Suprapubic skin (tissue), 4 donors: ENCODE measurements at regions not wholly inside any gene's neighbourhood (a gene's known extent, or its start where the extent isn't known, plus 50 kb on each side); places are given as distances from the start of the nearest gene placed in this dataset.
"Not testable (repeated sequence)": the region's sequence is repeated elsewhere in the genome, so short reads cannot be mapped to it uniquely, and the experiment has no call there.

ENCODE experiments used
- DNase-seq, 2 donors: peaks; one replicate each; pipeline ENCODE4 v3.0.0-alpha.2; 2019; ENCODE audit warnings: low spot score in 2 of 2
- H3K27ac ChIP-seq: fragments of 200-600 bp; sonication (generic); one replicate; pipeline ENCODE4 v1.5.1; 2019
- H3K27me3 ChIP-seq: fragments of 200-600 bp; sonication (generic); one replicate; pipeline ENCODE4 v1.5.1; 2019
- H3K36me3 ChIP-seq: fragments of 200-600 bp; sonication (generic); one replicate; pipeline ENCODE4 v1.5.1; 2019
- H3K4me1 ChIP-seq: fragments of 200-600 bp; sonication (generic); one replicate; pipeline ENCODE4 v1.5.1; 2019
- H3K4me3 ChIP-seq: fragments of 200-600 bp; sonication (generic); one replicate; pipeline ENCODE4 v1.5.1; 2019; ENCODE audit warnings: mild to moderate bottlenecking
- H3K9me3 ChIP-seq: fragments of 200-600 bp; sonication (generic); one replicate; pipeline ENCODE4 v1.5.1; 2019
- WGBS: methylation state at CpG from one replicate; pipeline ENCODE4 v1.1.5; 2018; 5-methylcytosine and 5-hydroxymethylcytosine counted together

DNA sequence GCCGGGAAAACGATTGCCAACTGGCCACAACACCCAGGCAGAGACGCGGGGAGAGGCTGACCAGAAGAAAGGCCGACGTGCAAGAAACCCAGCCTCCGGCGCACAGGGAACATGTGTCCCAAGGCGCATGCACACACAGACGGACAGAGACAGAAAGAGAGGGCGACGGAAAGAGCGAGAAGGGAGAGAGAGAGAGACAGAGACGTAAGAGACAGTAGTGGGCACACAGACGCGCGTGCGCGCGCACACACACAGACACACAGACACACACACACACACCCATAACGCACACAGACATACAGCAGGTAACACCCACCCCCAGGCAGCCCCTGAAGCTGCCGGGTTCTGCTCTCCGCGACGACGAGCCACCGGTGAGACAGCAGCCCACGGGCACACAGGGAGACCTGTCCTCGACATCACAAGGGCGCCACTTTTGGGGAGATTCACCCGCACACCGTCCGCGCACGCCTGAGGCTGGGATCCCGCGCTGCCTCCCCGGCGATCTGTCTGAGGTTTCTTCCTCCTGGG is 1581.8 kb downstream of the FOXD4L5 start:
- not testable (repeated sequence) for H3K4me3 ChIP-seq, H3K36me3 ChIP-seq, DNase-seq, H3K4me1 ChIP-seq, H3K27ac ChIP-seq, H3K27me3 ChIP-seq, H3K9me3 ChIP-seq
- WGBS = 72% methylated on average over 24 of the region's 39 CpGs
